ENCODE measurements at regions not wholly inside any gene's neighbourhood (a gene's known extent, or its start where the extent isn't known, plus 50 kb on each side); places are given as distances from the start of the nearest gene placed in this dataset.
A peak's percentile ranks its signal among the peaks of the same experiment; 100 is the strongest.
"Not testable (repeated sequence)": the region's sequence is repeated elsewhere in the genome, so short reads cannot be mapped to it uniquely, and the experiment has no call there.

GRCh38 chr5:161007879-161008278, 155.9 kb upstream of the ATP10B start:
- 0 to 93% (median 77%) methylated on average over 2 of the region's 2 CpGs; no CpG with 5 or more reads in 5 of the 10 experiments for WGBS, 10 experiments
- Histone ChIP-seq H3K4me1 (replicated peaks in 1 of 2) (no peaks in the 10 kb centered on the region), H3K27ac (no peak overlapping the region), H3K4me3 (no peak overlapping the region)
- in situ Hi-C loops (cut with MboI; ENCODE audit: low pct_unique_long_range_greater_than_20kb in 2 of 9, low sequenced_read_pairs in 9 of 9, unreplicated experiment in 9 of 9), result no loop called here
- no peak for ATAC-seq (replicated peaks in 6 of 8)

- 0 to 100% (median 70%) methylated on average over 1 of the region's 1 CpG; no CpG with 5 or more reads in 3 of the 10 experiments for WGBS, 10 experiments
- Histone ChIP-seq H3K4me3 (no peak overlapping the region), H3K4me1 (replicated peaks in 1 of 2) (no peaks in the 10 kb centered on the region), H3K27ac (no peak overlapping the region)
- in situ Hi-C loops (cut with MboI; ENCODE audit: low pct_unique_long_range_greater_than_20kb in 2 of 9, low sequenced_read_pairs in 9 of 9, unreplicated experiment in 9 of 9), result no loop called here
- ATAC-seq (replicated peaks in 6 of 8), result no peak
Measured at GRCh38 chr5:161002571-161003074, 150.6 kb upstream of the ATP10B start.

- H3K4me3 ChIP-seq, result no peak overlapping the region
- no peaks in the 10 kb centered on the region for H3K4me1 ChIP-seq (replicated peaks in 1 of 2)
- no peak overlapping the region for H3K27ac ChIP-seq
- no peak for ATAC-seq (replicated peaks in 6 of 8)
- 0 to 100% (median 66%) methylated on average over 1 of the region's 1 CpG for WGBS, 10 experiments
- in situ Hi-C loops (cut with MboI; ENCODE audit: low pct_unique_long_range_greater_than_20kb in 2 of 9, low sequenced_read_pairs in 9 of 9, unreplicated experiment in 9 of 9), result no loop called here
Measured at GRCh38 chr5:161001604-161002003, 149.6 kb upstream of the ATP10B start.

GRCh38 chr5:161001142-161001541, 149.1 kb upstream of the ATP10B start:
- in situ Hi-C loops (cut with MboI; ENCODE audit: low pct_unique_long_range_greater_than_20kb in 2 of 9, low sequenced_read_pairs in 9 of 9, unreplicated experiment in 9 of 9); H3K4me1 ChIP-seq (replicated peaks in 1 of 2); H3K4me3 ChIP-seq; ATAC-seq (replicated peaks in 6 of 8); H3K27ac ChIP-seq: not testable (repeated sequence)
- 40 to 100% (median 83%) methylated on average over 1 of the region's 1 CpG; no CpG with 5 or more reads in 3 of the 10 experiments for WGBS, 10 experiments

- no peaks in the 10 kb centered on the region for H3K4me1 ChIP-seq (replicated peaks in 1 of 2)
- H3K4me3 ChIP-seq, result no peak overlapping the region
- 17 to 100% (median 77%) methylated on average over 1 of the region's 1 CpG; no CpG with 5 or more reads in 4 of the 10 experiments for WGBS, 10 experiments
- no peak overlapping the region for H3K27ac ChIP-seq
- ATAC-seq (replicated peaks in 6 of 8), result no peak
- in situ Hi-C loops (cut with MboI; ENCODE audit: low pct_unique_long_range_greater_than_20kb in 2 of 9, low sequenced_read_pairs in 9 of 9, unreplicated experiment in 9 of 9), result no loop called here
Measured at GRCh38 chr5:160991205-160991604, 139.2 kb upstream of the ATP10B start.

GRCh38 chr5:160979385-160979784, 127.4 kb upstream of the ATP10B start:
- in situ Hi-C loops (cut with MboI; ENCODE audit: low pct_unique_long_range_greater_than_20kb in 2 of 9, low sequenced_read_pairs in 9 of 9, unreplicated experiment in 9 of 9), result no loop called here
- no peak for ATAC-seq (replicated peaks in 6 of 8)
- WGBS, 10 experiments, result 14 to 100% (median 54%) methylated on average over 1 to 3 of the region's 3 CpGs; no CpG with 5 or more reads in 4 of the 10 experiments
- Histone ChIP-seq H3K4me1 (replicated peaks in 1 of 2) (no peaks in the 10 kb centered on the region), H3K4me3 (no peak overlapping the region), H3K27ac (no peak overlapping the region)

GRCh38 chr5:160978944-160979343, 126.9 kb upstream of the ATP10B start:
- Histone ChIP-seq H3K4me1 (replicated peaks in 1 of 2) (no peaks in the 10 kb centered on the region), H3K4me3 (no peak overlapping the region), H3K27ac (no peak overlapping the region)
- ATAC-seq (replicated peaks in 6 of 8), result peak in 1 of 8 experiments; percentile 16
- in situ Hi-C loops (cut with MboI; ENCODE audit: low pct_unique_long_range_greater_than_20kb in 2 of 9, low sequenced_read_pairs in 9 of 9, unreplicated experiment in 9 of 9), result no loop called here

- in situ Hi-C loops (cut with MboI; ENCODE audit: low pct_unique_long_range_greater_than_20kb in 2 of 9, low sequenced_read_pairs in 9 of 9, unreplicated experiment in 9 of 9), result no loop called here
- no peak overlapping the region for H3K4me3 ChIP-seq
- no peak overlapping the region for H3K27ac ChIP-seq
- no peaks in the 10 kb centered on the region for H3K4me1 ChIP-seq (replicated peaks in 1 of 2)
- ATAC-seq (replicated peaks in 6 of 8), result no peak
- WGBS, 10 experiments, result 17 to 78% (median 63%) methylated on average over 1 to 2 of the region's 2 CpGs; no CpG with 5 or more reads in 3 of the 10 experiments
Measured at GRCh38 chr5:160976181-160976580, 124.2 kb upstream of the ATP10B start.

- no peak overlapping the region for H3K27ac ChIP-seq
- H3K4me1 ChIP-seq (replicated peaks in 1 of 2), result no peaks in the 10 kb centered on the region
- in situ Hi-C loops (cut with MboI; ENCODE audit: low pct_unique_long_range_greater_than_20kb in 2 of 9, low sequenced_read_pairs in 9 of 9, unreplicated experiment in 9 of 9), result no loop called here
- WGBS, 10 experiments, result 0 to 100% (median 53%) methylated on average over 1 of the region's 1 CpG
- peak in 3 of 8 experiments; percentile 20 to 54 (median 45) for ATAC-seq (replicated peaks in 6 of 8)
- H3K4me3 ChIP-seq, result no peak overlapping the region
Measured at GRCh38 chr5:160970605-160971191, 118.7 kb upstream of the ATP10B start.

- H3K27ac ChIP-seq, result no peak overlapping the region
- in situ Hi-C loops (cut with MboI; ENCODE audit: low pct_unique_long_range_greater_than_20kb in 2 of 9, low sequenced_read_pairs in 9 of 9, unreplicated experiment in 9 of 9), result no loop called here
Measured at GRCh38 chr5:160969645-160970044, 117.6 kb upstream of the ATP10B start.

GRCh38 chr5:160968480-160968879, 116.5 kb upstream of the ATP10B start:
- 25 to 100% (median 90%) methylated on average over 1 to 6 of the region's 6 CpGs for WGBS, 10 experiments
- Histone ChIP-seq H3K27ac (no peak overlapping the region), H3K4me3 (no peak overlapping the region), H3K4me1 (replicated peaks in 1 of 2) (no peaks in the 10 kb centered on the region)
- in situ Hi-C loops (cut with MboI; ENCODE audit: low pct_unique_long_range_greater_than_20kb in 2 of 9, low sequenced_read_pairs in 9 of 9, unreplicated experiment in 9 of 9), result no loop called here
- no peak for ATAC-seq (replicated peaks in 6 of 8)

More at GRCh38 chr5:160969645-160970044, 117.6 kb upstream of the ATP10B start:
- no peak for ATAC-seq (replicated peaks in 6 of 8)
- H3K4me1 ChIP-seq (replicated peaks in 1 of 2), result no peaks in the 10 kb centered on the region
- no peak overlapping the region for H3K4me3 ChIP-seq

- in situ Hi-C loops (cut with MboI; ENCODE audit: low pct_unique_long_range_greater_than_20kb in 2 of 9, low sequenced_read_pairs in 9 of 9, unreplicated experiment in 9 of 9), result no loop called here
- no peak for ATAC-seq (replicated peaks in 6 of 8)
- no peak overlapping the region for H3K27ac ChIP-seq
- H3K4me3 ChIP-seq, result no peak overlapping the region
- 6 to 100% (median 56%) methylated on average over 2 of the region's 2 CpGs; no CpG with 5 or more reads in 1 of the 10 experiments for WGBS, 10 experiments
- H3K4me1 ChIP-seq (replicated peaks in 1 of 2), result no peaks in the 10 kb centered on the region
Measured at GRCh38 chr5:160966921-160967320, 114.9 kb upstream of the ATP10B start.

GRCh38 chr5:160961761-160962160, 109.8 kb upstream of the ATP10B start:
- WGBS, 10 experiments, result 0 to 100% (median 79%) methylated on average over 1 to 2 of the region's 2 CpGs; no CpG with 5 or more reads in 1 of the 10 experiments
- Histone ChIP-seq H3K4me3 (no peak overlapping the region), H3K4me1 (replicated peaks in 1 of 2) (no peaks in the 10 kb centered on the region), H3K27ac (no peak overlapping the region)
- ATAC-seq (replicated peaks in 6 of 8), result no peak
- in situ Hi-C loops (cut with MboI; ENCODE audit: low pct_unique_long_range_greater_than_20kb in 2 of 9, low sequenced_read_pairs in 9 of 9, unreplicated experiment in 9 of 9), result no loop called here

GRCh38 chr5:160961038-160961437, 109.0 kb upstream of the ATP10B start:
- in situ Hi-C loops (cut with MboI; ENCODE audit: low pct_unique_long_range_greater_than_20kb in 2 of 9, low sequenced_read_pairs in 9 of 9, unreplicated experiment in 9 of 9), result no loop called here
- 0 to 100% (median 38%) methylated on average over 1 of the region's 1 CpG; no CpG with 5 or more reads in 2 of the 10 experiments for WGBS, 10 experiments
- Histone ChIP-seq H3K4me1 (replicated peaks in 1 of 2) (no peaks in the 10 kb centered on the region), H3K27ac (no peak overlapping the region), H3K4me3 (no peak overlapping the region)
- no peak for ATAC-seq (replicated peaks in 6 of 8)

All from motor neuron (in vitro differentiated cells).